Islet precursor cell (in vitro differentiated cells): ENCODE measurements at regions not wholly inside any gene's neighbourhood (a gene's known extent, or its start where the extent isn't known, plus 50 kb on each side); places are given as distances from the start of the nearest gene placed in this dataset.

Experiments
- DNase-seq: peaks from one replicate; pipeline ENCODE4 v3.0.0-alpha.2; 2018

GRCh38 chr15:88382482-88382983 is 84.7 kb downstream of the MRPL46 start:
- no peak for DNase-seq

GRCh38 chr15:88378188-88378637 is 89.0 kb downstream of the MRPL46 start:
- DNase-seq: peak; percentile 66

GRCh38 chr15:88377509-88377908 is 89.7 kb downstream of the MRPL46 start:
- no peak for DNase-seq

- no peak for DNase-seq
These were observed 90.5 kb downstream of the MRPL46 start for GRCh38 chr15:88376574-88377174.

- DNase-seq: peak; percentile 77
These were observed 91.8 kb downstream of the MRPL46 start for GRCh38 chr15:88375234-88375927.

- no peak for DNase-seq
These were observed 102.1 kb downstream of the MRPL46 start for GRCh38 chr15:88365124-88365523.

- no peak for DNase-seq
These were observed 92.2 kb upstream of the NTRK3 start for GRCh38 chr15:88348579-88349230.

GRCh38 chr15:88345962-88346361 is 89.4 kb upstream of the NTRK3 start:
- DNase-seq: no peak

GRCh38 chr15:88344786-88345185 is 88.2 kb upstream of the NTRK3 start:
- no peak for DNase-seq

GRCh38 chr15:88342666-88343065 is 86.1 kb upstream of the NTRK3 start:
- no peak for DNase-seq

- no peak for DNase-seq
These were observed 85.1 kb upstream of the NTRK3 start for GRCh38 chr15:88341653-88342052.

GRCh38 chr15:88341006-88341405 is 84.5 kb upstream of the NTRK3 start:
- no peak for DNase-seq

GRCh38 chr15:88337993-88338392 is 81.5 kb upstream of the NTRK3 start:
- no peak for DNase-seq

GRCh38 chr15:88335074-88335473 is 78.5 kb upstream of the NTRK3 start:
- DNase-seq: no peak

- no peak for DNase-seq
These were observed 77.9 kb upstream of the NTRK3 start for GRCh38 chr15:88334436-88334835.

GRCh38 chr15:88331291-88331690 is 74.8 kb upstream of the NTRK3 start:
- peak; percentile 87 for DNase-seq

GRCh38 chr15:88326924-88327323 is 70.4 kb upstream of the NTRK3 start:
- no peak for DNase-seq

- no peak for DNase-seq
These were observed 68.2 kb upstream of the NTRK3 start for GRCh38 chr15:88324741-88325065.

- DNase-seq: no peak
These were observed 67.6 kb upstream of the NTRK3 start for GRCh38 chr15:88323976-88324740.

GRCh38 chr15:88323468-88323867 is 66.9 kb upstream of the NTRK3 start:
- no peak for DNase-seq

- no peak for DNase-seq
These were observed 65.9 kb upstream of the NTRK3 start for GRCh38 chr15:88322461-88322860.

GRCh38 chr15:88321271-88321670 is 64.7 kb upstream of the NTRK3 start:
- no peak for DNase-seq

- no peak for DNase-seq
These were observed 60.0 kb upstream of the NTRK3 start for GRCh38 chr15:88316586-88316985.
